ENCODE measurements at regions not wholly inside any gene's neighbourhood (a gene's known extent, or its start where the extent isn't known, plus 50 kb on each side); places are given as distances from the start of the nearest gene placed in this dataset.

DNA sequence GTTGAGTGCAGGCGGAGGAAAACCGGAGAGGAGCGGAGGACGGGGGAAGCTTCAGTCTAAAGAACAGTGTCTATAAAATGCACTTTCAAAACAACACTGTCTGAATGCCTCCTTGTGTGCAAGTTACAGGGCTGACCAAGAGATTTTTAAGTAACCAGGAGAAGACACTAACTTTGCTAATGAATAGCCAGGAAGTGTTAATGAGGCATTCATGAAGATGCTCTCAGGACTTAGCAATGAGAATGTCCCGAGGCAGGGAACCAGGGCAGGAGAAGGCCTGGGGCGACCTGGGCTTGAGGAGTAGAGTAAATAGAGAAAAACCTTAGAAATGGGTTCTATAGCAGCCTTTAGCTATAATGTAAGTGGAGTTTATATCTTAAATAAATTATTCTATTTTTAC, 312.1 kb downstream of the SKIDA1 start:
- TF ChIP-seq, protein P1, sequence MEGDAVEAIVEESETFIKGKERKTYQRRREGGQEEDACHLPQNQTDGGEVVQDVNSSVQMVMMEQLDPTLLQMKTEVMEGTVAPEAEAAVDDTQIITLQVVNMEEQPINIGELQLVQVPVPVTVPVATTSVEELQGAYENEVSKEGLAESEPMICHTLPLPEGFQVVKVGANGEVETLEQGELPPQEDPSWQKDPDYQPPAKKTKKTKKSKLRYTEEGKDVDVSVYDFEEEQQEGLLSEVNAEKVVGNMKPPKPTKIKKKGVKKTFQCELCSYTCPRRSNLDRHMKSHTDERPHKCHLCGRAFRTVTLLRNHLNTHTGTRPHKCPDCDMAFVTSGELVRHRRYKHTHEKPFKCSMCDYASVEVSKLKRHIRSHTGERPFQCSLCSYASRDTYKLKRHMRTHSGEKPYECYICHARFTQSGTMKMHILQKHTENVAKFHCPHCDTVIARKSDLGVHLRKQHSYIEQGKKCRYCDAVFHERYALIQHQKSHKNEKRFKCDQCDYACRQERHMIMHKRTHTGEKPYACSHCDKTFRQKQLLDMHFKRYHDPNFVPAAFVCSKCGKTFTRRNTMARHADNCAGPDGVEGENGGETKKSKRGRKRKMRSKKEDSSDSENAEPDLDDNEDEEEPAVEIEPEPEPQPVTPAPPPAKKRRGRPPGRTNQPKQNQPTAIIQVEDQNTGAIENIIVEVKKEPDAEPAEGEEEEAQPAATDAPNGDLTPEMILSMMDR (IDR thresholded peaks at IDR 0.05; ENCODE audit: borderline replicate concordance, insufficient read depth, low read depth, low read length) = no peak

DNA sequence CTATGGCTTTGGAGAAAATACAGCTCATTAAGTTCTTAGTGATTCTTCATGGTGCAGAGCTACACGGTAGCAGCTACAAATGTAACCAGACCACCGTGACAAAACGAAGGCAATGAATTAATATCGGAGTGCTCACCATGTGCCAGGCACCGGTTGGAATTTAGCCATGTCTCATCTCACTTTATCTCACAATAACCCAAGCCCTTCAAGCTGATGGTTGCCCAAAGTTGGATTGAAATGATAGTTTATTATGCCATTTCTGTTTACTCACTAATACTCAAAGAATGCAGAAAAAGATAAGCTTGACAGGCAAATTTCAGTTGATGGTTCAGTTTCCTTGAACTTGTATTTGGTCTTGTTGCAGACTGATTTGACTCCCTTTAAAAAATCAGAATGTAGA, 312.6 kb downstream of the SKIDA1 start:
- TF ChIP-seq, protein P1 (IDR thresholded peaks at IDR 0.05; ENCODE audit: borderline replicate concordance, insufficient read depth, low read depth, low read length) = no peak
- no peak overlapping the region for H3K4me3 ChIP-seq (ENCODE audit: low read depth, low read length)

More for the DNA sequence above, 312.1 kb downstream of the SKIDA1 start:
- H3K4me3 ChIP-seq (ENCODE audit: low read depth, low read length) = no peak overlapping the region

DNA sequence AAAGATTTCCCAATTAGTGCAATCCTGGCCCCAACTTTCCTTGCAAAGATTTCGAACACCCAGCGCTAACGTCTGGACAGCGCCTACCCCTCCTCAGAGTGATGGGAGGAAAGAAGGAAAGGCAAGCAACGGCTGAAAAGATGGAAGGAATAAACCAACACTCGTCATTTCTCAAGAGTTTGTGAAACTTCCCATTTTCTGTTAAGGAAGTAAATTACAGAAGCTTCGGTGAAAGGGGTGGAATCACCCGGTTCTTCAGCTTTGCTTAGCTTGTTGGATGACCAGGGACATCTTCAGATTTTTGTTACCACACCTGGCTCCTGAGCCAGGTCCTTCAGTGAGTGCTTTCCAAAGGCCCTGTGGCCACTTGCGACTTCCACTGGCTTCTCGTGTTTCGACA, 313.1 kb downstream of the SKIDA1 start:
- no peak overlapping the region for H3K4me3 ChIP-seq (ENCODE audit: low read depth, low read length)
- TF ChIP-seq, protein P1 (IDR thresholded peaks at IDR 0.05; ENCODE audit: borderline replicate concordance, insufficient read depth, low read depth, low read length) = no peak

DNA sequence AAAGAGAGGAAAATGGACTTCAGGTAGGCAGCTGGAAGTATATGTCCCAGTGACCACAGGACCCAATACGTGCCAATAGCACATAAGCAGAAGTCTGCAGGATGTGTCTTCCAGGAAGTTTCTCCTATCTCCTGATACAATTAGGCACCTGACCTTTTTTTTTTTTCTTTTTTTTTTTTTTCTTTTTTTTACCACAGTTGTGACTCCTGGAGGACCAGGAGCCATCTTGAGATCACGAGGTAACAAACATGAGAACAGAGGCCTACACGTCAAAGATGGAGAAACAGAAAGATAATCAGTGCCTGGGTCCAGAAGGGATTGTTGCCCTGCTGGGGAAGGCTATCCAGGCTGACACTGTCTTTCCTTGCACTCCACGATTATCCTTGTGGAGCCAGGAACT, 312.4 kb upstream of the NEBL start:
- H3K4me3 ChIP-seq (ENCODE audit: low read depth, low read length) = no peak overlapping the region
- TF ChIP-seq, protein P1 (IDR thresholded peaks at IDR 0.05; ENCODE audit: borderline replicate concordance, insufficient read depth, low read depth, low read length) = no peak

DNA sequence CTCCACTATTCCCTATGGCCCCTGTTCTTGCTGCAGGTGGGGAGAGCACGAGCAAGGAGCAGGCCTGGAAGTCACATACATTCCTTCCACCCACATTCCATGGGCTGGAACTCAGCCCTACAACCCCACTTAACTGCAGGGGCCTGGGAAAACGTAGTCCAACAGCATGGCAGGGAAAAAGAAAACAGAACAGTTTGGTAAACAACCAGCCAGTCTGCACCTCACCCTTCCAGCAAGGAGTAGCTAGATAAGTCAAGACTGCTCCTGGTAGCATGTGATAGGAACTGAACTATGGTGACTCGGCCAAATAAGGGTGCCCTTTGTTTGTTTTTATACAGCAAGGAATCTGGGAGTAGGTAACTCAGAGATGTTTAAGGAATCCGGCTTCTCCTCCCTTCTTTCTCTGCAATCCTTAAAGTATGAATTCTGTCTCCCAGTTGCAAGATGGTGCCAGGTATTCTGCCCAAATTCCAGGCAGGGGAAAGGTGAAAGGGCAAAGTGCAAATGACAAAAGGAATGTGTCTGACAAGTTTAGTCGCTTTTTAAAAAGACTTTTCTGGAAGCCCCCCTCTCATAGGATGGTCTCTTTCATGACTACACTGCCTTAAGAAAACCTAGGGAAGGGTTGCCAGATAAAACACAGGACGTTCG, 311.7 kb upstream of the NEBL start:
- TF ChIP-seq, protein P1 (IDR thresholded peaks at IDR 0.05; ENCODE audit: borderline replicate concordance, insufficient read depth, low read depth, low read length) = no peak
- H3K4me3 ChIP-seq (ENCODE audit: low read depth, low read length) = no peak overlapping the region

DNA sequence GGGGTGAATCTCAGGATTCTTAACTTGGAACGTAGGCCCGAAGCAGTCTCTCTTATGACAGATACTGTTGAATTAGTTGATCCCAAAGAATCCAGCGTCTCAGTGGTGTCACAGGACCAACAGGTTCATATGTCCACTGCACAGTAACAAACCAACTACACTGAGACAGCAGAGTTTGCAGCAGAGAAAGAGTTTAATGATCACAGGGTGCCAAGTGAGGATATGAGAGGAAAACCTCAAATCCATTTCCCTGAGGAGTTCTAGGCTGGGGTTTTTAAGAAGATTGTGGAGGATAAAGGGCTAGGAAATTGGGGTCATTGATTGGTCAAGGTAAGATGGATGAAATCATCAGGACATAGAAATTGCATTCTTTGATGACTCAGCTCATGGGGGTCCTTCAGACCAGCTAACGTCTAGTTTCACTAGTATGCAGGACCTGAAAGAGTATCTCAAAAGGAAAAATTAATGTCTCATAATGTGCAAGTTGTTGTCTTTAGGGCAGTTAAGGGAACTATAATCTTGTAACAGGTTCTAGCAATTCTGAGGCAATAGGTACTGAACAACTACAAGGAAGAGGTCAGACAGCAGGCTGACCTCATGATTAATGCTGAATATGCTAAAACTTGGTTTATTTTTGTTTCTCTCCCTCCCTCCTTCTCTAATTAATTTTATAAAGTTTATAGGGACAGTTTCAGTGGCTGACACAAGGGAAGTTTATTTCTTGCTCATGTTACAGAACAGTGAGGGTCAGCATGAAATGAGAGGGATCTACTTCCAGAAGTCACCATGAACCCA, 310.9 kb upstream of the NEBL start:
- H3K4me3 ChIP-seq (ENCODE audit: low read depth, low read length) = no peak overlapping the region
- TF ChIP-seq, protein P1 (IDR thresholded peaks at IDR 0.05; ENCODE audit: borderline replicate concordance, insufficient read depth, low read depth, low read length) = no peak

DNA sequence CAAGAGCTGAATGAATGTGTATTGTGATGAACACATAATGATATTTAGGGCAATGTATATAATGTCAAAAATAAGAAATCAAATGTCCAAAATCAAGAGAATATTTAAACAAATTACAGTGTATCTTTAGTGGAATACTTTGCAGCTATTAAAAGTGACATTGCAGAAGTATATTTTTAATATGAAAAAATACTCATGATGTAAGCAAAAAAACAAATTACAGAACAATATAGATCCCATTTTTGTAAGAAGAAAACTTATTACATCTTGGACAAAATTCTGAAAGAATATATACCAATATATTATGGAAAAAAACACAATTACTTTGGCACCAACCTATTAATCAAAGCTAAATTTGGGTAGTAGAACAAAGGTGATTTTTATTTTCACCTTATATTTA, 308.2 kb upstream of the NEBL start:
- TF ChIP-seq, protein P1 (IDR thresholded peaks at IDR 0.05; ENCODE audit: borderline replicate concordance, insufficient read depth, low read depth, low read length) = no peak
- H3K4me3 ChIP-seq (ENCODE audit: low read depth, low read length) = no peak overlapping the region

Data from GM12875 (cell line).